ENCODE measurements at regions not wholly inside any gene's neighbourhood (a gene's known extent, or its start where the extent isn't known, plus 50 kb on each side); places are given as distances from the start of the nearest gene placed in this dataset.

DNA sequence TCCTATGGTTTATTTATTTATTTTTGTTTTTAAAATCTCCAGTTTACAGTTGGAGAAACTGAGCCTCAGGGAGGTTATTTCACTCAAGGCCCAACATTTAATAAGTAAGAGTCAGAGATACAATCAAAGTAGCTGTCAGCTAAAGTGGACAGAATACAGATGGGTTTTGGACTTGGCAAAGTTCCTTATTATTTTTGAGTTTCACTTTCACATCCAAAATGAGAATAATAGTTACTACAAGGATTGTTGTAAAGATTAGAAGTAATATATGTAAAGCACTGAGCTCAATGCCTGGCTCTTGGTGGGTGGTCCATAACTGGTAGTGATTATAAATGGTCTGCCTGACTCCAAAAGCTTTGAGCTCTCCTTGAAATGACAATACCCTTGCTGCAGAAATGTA, 87.5 kb upstream of the SESN3 start:
- DNase-seq (ENCODE audit: low spot score), result no peak
- TF ChIP-seq, protein P1, sequence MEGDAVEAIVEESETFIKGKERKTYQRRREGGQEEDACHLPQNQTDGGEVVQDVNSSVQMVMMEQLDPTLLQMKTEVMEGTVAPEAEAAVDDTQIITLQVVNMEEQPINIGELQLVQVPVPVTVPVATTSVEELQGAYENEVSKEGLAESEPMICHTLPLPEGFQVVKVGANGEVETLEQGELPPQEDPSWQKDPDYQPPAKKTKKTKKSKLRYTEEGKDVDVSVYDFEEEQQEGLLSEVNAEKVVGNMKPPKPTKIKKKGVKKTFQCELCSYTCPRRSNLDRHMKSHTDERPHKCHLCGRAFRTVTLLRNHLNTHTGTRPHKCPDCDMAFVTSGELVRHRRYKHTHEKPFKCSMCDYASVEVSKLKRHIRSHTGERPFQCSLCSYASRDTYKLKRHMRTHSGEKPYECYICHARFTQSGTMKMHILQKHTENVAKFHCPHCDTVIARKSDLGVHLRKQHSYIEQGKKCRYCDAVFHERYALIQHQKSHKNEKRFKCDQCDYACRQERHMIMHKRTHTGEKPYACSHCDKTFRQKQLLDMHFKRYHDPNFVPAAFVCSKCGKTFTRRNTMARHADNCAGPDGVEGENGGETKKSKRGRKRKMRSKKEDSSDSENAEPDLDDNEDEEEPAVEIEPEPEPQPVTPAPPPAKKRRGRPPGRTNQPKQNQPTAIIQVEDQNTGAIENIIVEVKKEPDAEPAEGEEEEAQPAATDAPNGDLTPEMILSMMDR (conservative IDR thresholded peaks at IDR 0.05; ENCODE audit: low read depth), result no peak
- POLR2A ChIA-PET (ENCODE audit: low non-redundant PET), result no interaction called here
- CTCF ChIA-PET, result interaction anchor here (0.7 kb wide), 1 partner anchor 28 kb away, joined by 3 read pairs; no protein-coding TSS in a partner anchor
- no peak overlapping the region for H3K27ac ChIP-seq

DNA sequence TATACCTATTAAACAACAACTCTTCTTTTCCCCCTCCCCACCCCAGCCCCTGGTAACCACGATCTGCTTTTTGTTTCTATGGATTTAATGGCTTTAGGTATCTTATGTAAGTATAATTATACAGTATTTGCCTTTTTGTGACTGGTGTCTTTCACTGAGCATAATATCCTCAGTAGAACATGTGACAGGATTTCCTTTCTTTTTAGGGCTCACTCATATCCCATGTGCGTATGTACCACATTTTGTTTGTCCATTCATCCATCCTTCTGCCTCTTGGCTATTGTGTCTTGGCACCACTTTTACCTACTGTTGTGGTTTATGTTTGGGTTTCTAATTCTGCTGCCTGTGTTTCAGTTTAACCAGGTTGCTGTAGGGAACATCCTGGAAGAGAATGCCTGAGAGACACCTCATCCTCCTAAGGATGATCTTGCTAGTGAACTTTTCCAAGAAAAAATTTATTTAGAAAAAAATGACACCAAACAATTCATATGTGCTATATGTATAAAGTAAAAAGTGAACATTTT, 77.6 kb upstream of the SESN3 start:
- ChIA-PET POLR2A (ENCODE audit: low non-redundant PET) (no interaction called here), CTCF (no interaction called here)
- TF ChIP-seq, protein P1 (conservative IDR thresholded peaks at IDR 0.05; ENCODE audit: low read depth), result no peak
- no peak for DNase-seq (ENCODE audit: low spot score)
- no peak overlapping the region for H3K27ac ChIP-seq

DNA sequence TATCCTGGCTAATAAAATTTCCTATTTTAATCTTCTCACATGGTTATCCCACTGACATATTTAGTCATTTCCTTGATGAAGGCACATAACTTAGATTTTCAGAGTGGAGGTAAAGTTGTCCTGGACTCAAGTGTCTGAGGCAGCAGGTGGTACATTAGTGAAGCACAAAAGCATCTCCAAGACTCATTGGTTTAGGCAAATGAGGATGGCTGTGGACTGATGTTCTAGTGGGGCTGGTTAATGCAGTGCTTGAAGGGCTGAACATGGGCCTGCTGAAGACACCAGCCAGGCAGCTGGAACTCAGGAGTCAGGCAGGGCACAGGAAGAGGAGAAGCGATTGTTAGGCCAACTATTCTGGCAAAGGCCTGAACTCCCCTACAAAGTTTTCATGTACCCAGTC, 76.3 kb upstream of the SESN3 start:
- DNase-seq (ENCODE audit: low spot score), result no peak
- ChIA-PET POLR2A (ENCODE audit: low non-redundant PET) (no interaction called here), CTCF (interaction anchor here (0.7 kb wide), 1 partner anchor 255 kb away, joined by 4 read pairs; no protein-coding TSS in a partner anchor)
- TF ChIP-seq, protein P1 (conservative IDR thresholded peaks at IDR 0.05; ENCODE audit: low read depth), result no peak
- no peak overlapping the region for H3K27ac ChIP-seq

DNA sequence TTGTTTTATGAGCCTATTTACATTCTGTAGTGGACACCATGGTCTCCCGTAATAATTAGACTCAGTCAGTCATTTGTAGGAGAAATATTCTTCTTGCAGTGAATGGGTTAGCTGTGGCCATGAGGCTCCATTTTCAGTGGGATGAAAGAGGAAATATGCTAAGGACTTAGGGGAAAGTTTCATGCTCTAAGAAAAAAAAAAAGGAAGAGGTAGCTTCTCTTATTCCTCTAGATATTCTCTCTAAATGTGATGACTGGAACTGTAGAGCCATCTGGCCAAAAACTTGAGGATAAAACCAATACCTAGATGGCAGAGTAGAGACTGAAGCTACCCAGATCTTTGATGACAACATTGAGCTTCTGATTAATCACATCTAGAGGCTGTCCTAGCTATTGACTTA, 75.8 kb upstream of the SESN3 start:
- ChIA-PET CTCF (interaction anchor here (0.7 kb wide), 1 partner anchor 255 kb away, joined by 4 read pairs; no protein-coding TSS in a partner anchor), POLR2A (ENCODE audit: low non-redundant PET) (no interaction called here)
- no peak overlapping the region for H3K27ac ChIP-seq

DNA sequence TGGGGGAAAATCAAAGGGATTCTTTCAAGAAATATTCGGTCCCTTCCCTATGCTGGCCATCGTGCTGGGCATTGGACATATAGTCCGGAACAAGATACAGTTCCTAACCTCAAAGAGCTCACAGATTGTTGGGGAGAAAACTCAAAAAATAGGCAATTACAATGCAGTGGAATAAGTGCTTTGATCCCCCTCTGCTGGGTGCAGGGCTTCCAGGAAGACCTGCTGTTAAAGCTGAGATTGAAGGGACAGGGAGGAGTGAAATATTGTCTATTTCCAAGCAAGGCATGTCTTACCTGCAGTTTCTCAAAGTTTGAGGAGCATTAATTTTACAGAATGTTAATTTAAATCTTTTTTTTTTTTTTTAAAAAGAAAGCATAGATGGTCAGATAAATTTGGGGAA, 75.1 kb upstream of the SESN3 start:
- POLR2A ChIA-PET (ENCODE audit: low non-redundant PET), result no interaction called here
- TF ChIP-seq, protein P1 (conservative IDR thresholded peaks at IDR 0.05; ENCODE audit: low read depth), result no peak
- DNase-seq (ENCODE audit: low spot score), result no peak
- CTCF ChIA-PET, result interaction anchor here (0.6 kb wide), 1 partner anchor 210 kb away, joined by 8 read pairs; no protein-coding TSS in a partner anchor
- no peak overlapping the region for H3K27ac ChIP-seq

More for the DNA sequence above, 75.8 kb upstream of the SESN3 start:
- no peak for DNase-seq (ENCODE audit: low spot score)
- TF ChIP-seq, protein P1 (conservative IDR thresholded peaks at IDR 0.05; ENCODE audit: low read depth), result no peak

DNA sequence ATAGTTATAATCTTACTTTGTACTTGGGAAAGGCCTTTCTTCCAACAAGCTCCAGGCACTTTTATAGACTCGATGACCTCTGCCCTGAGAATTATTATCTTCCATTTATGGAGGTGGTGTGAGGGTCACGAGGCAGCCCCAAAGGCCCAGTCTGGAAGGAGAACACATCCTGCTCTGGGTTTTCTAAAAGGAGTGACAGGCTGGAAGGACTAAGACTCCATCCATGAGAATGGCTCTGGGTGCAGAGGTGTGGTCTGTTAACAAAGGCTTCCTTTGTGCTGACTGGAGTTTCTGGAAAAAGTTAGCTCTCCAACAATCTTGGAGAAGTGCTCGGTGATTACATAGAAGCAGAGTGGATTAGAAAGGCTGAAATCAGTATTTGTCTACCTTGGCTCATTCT, 74.7 kb upstream of the SESN3 start:
- H3K27ac ChIP-seq, result no peak overlapping the region
- TF ChIP-seq, protein P1 (conservative IDR thresholded peaks at IDR 0.05; ENCODE audit: low read depth), result no peak
- CTCF ChIA-PET, result interaction anchor here (0.6 kb wide), 1 partner anchor 211 kb away, joined by 8 read pairs; no protein-coding TSS in a partner anchor
- DNase-seq (ENCODE audit: low spot score), result no peak
- POLR2A ChIA-PET (ENCODE audit: low non-redundant PET), result no interaction called here

Measured in RWPE1 (cell line).